SW480 (cell line): ENCODE measurements at regions not wholly inside any gene's neighbourhood (a gene's known extent, or its start where the extent isn't known, plus 50 kb on each side); places are given as distances from the start of the nearest gene placed in this dataset.
A peak's percentile ranks its signal among the peaks of the same experiment; 100 is the strongest.

Experiments used
- DNase-seq: peaks from one replicate; pipeline ENCODE4 v3.0.0-alpha.2; 2016; ENCODE audit warnings: low spot score

GRCh38 chr4:77367638-77368037 lies 210.6 kb downstream of the CCNG2 start:
- no peak for DNase-seq

- DNase-seq: no peak
These were observed 215.4 kb downstream of the CCNG2 start for GRCh38 chr4:77372375-77372774.

DNA sequence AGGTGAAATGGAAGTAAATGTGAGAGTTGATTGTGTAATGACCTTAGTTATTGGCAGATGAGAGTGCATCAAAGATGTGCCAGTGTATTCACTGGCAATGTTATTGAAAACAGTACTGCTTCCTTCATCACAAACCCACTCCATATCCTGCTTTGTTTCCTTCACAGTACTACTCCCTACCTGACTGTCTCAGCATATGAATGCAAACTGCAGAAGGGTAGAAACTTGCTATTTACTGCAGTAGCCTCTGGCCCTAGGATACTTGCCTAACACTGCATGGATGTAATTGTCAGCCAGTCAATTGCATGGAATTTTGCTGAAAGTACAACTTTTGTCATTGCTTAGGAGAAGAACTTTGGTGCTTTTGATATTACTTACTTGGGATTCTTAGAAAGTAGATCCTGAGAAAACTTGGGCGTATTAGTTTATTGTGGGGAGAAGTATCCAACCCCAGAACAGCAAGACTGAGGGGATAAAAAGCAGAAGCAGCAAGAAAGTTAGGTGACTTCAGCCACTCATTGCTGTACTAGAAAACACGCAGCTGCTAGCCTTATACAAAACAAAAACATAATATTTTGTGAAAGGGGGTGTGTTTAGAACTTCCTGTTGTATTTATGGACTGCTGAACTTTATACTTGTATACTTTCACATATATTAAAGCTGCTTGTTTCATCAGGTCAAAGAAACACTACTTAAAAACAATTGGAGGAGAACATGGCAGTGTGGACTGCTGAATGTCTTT lies 219.0 kb downstream of the CCNG2 start:
- DNase-seq: no peak

- DNase-seq: no peak
These were observed 219.9 kb downstream of the CCNG2 start for GRCh38 chr4:77376788-77377460.

DNA sequence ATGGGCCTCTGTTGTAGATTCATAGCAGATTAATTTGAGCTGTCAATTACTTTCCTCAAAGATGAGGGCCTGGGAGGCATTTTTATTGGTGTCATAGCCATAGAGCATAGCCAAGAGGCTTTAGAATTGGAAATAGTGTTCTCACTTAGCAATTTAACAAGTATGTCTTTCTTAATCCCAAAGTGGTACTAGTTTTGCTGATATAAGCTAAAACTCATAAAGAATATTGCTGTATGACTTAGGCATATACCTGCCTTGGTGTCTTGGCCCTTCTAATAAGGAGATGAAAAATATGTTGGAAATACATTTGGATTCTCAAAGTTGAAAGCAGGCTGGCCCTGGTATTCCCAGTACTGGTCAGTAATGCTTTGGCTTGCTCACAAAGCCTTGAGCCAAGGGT lies 221.5 kb upstream of the CXCL13 start:
- no peak for DNase-seq

GRCh38 chr4:77385124-77385969 lies 220.3 kb upstream of the CXCL13 start:
- peak; percentile 40 for DNase-seq

GRCh38 chr4:77393996-77394395 lies 211.6 kb upstream of the CXCL13 start:
- DNase-seq: no peak

DNA sequence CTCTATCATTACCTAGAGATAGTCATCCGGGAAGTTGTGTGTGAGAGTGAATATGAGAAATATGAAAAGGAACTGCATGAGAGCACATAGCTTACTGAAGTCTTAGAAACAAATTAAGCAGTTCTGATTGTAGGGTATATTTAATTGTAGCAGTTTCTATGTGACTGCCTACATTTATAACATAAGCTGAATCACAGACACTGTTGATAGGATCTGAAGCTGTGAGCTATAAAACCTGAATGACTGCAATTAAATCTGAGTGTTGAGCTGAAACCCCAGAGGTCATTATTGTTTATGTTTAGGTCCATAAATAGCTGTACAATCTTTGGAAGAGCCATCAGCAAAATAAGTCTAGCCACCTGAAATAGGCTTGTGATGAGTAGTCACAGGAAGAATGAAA lies 210.1 kb upstream of the CXCL13 start:
- DNase-seq: no peak

- DNase-seq: no peak
These were observed 207.4 kb upstream of the CXCL13 start for GRCh38 chr4:77398256-77398655.

DNA sequence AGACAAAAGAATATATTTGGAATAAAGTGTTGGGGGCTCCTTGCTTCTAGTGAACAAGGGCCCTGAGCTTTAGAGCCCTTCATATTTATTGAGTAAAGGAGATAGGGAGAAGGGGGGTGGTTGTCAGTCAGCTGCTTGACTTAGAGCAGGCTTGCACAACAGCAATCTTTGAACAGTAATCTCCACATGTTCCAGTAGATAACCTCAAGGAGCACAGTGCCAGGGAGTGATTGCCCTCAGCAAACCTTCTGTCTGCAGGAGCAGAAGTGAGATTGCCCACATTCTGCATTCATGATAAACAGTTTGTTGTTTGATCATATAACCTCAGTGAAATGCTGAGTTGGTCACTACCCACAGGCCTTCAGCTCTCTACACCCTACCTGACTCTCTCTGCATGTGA lies 205.8 kb upstream of the CXCL13 start:
- no peak for DNase-seq

DNA sequence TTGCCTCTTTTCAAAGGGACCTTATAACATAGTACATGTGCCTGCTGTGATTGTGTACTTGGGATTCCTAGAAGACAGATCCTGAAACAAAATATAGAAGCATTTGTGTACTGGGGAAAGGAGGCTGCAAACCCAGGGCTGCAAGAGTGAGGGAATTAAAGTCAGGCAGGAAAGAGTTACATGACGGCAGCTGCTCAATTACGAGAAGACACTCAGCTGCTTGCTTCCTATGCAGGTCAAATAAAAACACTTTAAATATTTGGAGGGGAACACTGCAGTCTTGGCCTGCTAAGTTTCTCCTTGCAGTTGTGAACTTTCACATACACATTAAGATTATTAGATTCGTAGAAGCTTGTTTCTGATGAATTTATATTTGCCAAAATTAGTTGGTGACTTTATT lies 191.9 kb upstream of the CXCL13 start:
- no peak for DNase-seq

- no peak for DNase-seq
These were observed 189.9 kb upstream of the CXCL13 start for GRCh38 chr4:77415689-77416088.

DNA sequence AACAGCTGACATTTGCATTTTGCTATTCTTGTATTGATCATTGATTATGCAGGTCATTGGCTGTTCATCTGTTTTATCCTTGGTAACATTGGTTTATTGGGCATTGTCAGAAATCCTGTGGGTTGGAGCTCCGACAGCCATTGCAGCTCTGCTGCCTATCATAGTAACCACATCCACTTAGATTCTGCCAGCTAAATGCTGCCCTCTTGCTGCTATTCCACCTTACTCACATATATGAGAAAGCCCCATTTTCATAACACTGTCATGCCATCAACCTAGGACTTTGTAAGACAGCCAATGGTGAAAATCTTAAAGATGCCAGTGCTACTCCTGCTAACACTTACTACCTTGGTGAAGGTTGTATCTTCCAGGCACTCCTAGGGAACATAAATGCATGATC lies 187.3 kb upstream of the CXCL13 start:
- peak; percentile 43 for DNase-seq

DNA sequence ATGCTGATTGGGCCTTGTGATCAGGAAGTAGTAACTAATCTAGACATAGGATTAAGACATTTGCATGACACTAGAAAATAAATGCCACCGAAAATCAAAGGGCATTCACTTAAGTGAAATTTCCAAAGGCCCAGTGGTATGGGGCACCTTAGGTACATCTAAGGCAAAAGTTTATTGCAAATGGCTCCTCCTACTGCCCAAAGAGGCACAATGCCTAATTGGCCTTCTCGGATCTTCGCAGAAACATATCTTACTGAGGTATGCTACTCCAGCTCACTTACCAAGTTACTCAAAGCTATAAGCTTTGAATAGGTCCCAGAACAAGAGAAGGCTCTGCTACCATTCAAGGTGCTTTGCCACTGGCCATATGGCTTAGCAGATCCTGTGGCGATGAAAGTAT lies 174.8 kb upstream of the CXCL13 start:
- no peak for DNase-seq

DNA sequence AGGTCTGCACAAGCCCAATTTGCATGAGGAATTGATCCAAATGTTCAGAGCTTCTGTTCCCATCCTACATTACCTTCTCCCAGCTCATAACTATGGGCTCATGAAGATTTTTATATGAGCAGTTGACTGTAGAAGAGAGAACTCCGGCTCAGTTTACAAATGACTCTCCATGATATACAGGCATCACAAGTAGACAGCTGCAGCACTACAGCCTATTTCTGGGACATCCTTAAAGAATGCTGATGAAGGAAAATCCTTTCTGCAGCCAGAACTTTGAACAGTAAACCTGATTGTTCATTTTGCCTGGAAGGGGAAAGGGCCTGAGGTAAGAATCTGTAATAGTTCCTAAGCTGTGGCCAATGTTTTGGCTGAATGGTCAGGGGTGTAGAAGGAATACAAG lies 174.1 kb upstream of the CXCL13 start:
- no peak for DNase-seq

- DNase-seq: no peak
These were observed 172.8 kb upstream of the CXCL13 start for GRCh38 chr4:77432717-77433417.

DNA sequence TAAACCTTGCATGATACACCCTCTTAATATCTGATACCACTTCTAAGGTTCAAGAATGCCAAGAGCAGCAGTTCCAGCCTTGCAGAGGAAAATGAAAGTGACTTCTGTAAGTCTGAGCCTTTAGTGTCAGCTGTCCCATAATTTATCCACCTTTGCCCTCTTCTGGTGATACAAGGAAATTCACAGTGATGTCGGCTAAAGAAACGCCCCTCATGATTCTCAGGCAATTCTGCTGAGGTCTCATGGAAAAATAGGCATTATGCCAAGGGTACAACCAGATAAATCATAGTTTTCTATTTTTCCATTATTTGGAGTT lies 172.2 kb upstream of the CXCL13 start:
- peak; percentile 65 for DNase-seq

DNA sequence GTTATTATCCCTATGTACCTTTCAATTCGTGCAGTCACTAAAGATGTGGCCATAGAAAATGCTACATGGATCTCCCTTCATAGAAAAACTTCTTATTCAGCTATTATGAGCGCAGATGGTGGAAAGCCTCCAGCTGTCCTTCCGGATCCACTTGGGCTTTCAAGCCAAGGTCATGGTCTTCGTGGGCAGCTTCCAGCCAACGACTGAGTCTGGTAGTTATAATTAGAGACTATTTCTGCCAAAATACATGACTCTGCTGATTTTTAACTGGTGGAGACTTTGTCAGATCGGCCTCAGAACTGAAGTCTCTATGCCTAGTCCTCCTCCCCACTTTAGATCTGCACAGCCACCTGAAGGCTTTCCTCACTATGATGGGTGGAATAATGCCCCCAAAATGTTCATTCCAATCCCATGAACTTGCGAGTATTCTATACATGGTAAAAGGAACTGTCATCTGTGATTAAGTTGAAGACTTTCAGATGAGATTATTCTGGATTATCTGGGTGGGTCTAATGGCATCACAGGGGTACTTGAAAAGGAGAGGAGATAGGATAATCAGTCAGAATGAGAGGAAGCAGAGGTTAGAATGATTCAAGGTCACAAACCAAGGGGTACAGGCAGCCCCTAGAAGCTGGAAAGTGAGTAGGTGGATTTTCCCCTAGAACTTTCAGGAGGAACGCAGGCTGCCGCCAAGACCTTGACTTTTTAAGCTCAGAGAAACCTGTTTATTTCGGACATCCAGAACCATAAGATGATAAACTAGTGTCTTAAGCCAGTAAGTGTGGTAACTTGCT lies 171.1 kb upstream of the CXCL13 start:
- no peak for DNase-seq

DNA sequence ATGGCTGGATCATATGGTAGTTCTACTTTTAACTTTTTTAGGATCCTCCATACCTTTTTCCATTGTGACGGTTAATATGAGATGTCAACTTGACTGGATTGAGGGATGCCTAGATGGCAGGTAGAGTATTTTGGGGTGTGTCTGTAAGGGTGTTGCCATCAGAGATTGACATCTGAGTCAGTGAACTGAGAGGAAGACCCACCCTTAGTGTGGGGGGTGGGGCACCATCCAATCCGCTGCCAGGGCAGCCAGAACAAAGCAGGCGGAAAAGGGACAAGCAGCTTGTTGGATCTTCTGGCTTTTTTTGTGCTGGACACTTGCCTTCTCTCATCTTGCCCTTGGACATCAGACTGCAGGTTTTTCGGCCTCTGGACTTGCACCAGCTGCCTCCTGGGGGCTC lies 168.5 kb upstream of the CXCL13 start:
- no peak for DNase-seq

DNA sequence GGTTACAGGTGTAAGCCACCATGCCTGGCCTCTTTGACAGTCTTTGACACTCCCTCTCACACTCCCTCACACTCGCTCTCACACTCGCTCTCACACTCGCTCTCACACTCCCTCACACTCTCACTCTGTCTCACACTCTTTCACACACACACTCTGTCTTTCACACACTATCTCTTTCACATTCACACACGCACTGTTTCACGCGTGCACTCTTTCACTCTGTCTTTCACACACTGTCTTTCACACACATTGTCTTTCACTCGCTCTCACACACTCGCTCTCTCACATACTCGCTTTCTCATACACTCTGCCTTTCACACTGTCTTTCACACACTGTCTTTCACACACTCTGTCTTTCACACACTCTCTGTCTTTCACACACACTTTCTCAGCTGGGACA lies 167.1 kb upstream of the CXCL13 start:
- DNase-seq: no peak

GRCh38 chr4:77443941-77444340 lies 161.7 kb upstream of the CXCL13 start:
- DNase-seq: no peak

GRCh38 chr4:77445823-77446222 lies 159.8 kb upstream of the CXCL13 start:
- DNase-seq: no peak
